ENCODE measurements at regions not wholly inside any gene's neighbourhood (a gene's known extent, or its start where the extent isn't known, plus 50 kb on each side); places are given as distances from the start of the nearest gene placed in this dataset.
"Not testable (repeated sequence)": the region's sequence is repeated elsewhere in the genome, so short reads cannot be mapped to it uniquely, and the experiment has no call there.

DNA sequence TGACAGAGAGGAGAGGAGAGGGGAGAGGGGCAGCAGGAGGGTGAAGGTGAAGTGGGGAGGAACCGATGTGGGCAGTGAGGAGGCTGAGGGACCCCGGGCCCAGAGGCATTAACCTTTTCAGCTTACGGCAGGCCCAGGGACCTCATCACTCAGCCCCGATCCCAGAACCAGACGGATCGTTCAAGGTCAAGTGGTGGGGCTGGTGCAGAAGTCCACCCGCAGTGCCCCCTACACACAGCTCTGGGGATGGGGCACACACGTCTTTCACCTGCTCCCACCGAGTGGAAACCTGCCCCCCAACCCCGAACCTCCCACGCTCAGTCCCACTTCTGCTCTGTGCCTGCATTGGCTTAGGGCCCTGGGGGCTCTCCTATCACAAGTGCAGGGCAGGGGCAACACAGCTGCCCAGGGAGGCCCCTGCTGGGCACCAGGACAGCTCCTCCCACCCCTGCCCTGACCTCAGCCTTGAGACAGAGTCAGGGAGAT is 81.9 kb upstream of the GOLGA6L4 start:
- DNase-seq: not testable (repeated sequence)

DNA sequence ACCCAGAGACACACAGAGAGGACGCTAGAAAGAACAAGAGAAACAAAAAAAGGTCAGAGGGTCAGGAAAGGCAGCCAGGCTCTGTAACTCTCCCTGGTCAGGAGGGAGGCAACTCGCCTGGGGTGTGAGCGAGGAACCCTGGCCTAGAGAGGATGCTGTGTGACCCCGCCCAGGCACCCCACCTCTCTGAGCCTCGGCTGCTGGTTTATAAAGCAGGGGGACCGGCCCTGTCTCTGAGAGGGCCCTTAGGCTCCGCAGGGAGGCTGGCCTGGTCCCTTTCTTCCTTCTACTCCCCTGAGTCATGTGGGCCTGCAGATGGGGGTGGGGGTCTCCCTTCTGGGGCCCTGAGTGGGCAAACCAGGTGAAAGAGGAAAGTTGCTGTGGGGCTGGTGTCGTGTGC is 81.3 kb upstream of the GOLGA6L4 start:
- not testable (repeated sequence) for DNase-seq

DNA sequence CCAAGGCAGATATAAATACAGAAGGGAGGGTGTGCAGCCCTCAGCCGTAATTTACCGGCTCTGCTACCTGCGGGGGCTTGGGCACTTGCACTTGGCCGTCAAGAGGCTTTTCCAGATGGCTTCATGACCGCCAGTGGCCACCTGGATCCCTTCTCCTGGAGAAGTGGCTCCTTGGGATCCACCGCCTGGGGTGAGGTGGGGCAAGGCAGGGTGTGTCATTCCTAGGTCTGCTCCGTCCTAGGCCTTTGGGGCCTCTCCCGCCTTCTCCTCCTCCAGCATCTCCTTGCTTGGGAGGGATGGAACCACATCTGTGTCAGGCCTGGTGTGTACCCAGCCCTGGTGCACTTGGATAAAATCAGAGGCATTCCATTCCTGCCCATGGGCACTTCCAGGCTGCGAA is 80.8 kb upstream of the GOLGA6L4 start:
- DNase-seq: not testable (repeated sequence)

DNA sequence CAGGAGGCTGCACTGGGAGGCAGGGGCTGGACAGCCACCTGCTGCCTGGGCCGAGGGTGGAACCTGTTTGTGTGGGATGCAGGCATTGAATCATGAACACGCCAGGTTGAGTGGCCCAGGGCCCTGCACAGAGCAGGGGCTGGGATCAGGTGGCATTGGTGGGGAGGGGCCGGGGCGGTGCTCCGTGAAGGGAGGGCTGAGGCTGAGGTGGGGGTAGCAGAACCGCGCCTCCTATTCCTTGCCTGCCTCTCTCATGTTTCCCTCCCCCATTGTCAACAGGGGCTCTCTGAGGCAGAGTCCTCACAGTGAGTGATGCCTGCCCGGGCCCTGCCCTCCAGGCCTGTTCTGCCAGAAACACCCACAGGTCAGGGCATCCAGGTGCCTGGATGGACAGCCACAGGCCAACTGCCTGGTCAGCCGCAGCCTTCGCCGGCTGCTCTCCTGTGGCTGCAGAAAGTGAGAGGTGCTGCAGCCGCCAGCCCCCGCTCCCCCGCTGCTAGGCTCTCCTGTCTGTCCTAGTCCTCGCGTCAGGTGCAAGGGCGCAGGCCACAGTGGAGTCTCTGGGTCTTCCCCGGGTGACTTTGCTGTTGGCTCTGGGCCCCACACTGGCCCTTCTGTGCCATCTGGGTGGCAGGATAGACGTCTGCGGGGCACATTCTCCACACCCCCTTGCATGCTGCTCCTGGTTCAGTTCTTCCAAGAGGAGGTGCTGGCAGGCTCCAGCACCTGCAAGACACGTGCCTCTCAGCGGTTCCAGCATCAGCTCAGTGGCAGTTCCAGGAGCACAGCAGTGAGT is 79.6 kb upstream of the GOLGA6L4 start:
- not testable (repeated sequence) for DNase-seq

DNA sequence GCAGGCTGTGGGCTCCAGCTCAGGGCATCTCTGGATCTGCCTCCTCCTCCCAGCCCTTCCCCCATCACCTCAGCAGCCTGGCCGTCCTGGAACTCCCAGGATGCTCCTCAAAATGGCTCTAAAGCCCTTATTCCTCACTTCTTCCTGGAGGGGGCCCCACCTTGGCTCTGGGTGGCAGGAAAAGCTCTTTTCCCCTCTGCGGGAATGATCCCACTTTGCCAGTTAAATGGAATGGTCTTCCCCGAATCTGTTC is 79.1 kb upstream of the GOLGA6L4 start:
- DNase-seq: not testable (repeated sequence)

DNA sequence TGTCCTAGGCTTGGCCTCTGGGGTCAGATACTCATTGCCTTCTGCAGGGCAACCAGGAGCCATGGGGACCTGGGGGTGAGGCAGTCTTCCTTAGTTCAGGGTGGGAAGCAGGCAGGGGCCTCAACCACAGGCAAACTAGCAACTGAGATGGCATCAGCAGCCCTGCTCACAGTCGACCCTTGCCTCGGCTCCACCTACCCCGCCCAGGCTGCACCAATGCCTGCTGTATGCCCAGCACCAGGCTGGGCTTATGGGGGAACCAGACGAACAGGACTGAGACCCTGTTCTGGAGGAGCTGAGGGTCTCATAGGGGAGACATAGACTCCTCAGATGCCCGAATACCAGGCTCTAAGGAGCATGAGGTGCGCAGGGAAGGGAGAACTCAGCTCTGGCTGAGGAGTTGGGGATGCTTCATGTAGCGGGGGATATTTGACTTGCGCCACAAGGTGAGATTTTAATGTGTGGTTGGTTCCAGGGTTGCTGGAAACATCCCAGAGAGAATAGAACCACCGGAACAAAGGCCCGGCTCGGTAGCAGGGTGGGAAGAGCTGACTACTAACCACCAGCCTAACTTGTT is 78.4 kb upstream of the GOLGA6L4 start:
- DNase-seq: not testable (repeated sequence)

DNA sequence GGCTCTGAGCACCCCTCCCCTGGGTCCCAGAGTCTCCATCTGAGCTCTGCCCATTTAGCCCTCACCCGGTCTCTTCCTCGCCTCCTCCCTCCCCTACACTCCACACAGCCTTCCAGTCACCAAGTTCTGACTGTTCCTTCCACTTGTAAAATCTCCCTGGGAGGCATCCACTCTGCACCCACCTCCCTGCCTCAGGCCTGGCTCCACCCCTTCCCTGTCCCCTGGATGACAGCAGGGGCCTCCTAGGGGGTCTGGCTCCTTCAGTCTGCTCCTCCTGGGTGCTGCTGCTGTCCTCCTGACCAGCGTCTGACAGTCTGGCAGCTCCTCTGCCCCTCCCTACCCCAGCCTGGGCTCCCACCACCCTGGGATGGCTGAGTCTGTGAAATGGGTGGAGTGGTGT is 77.7 kb upstream of the GOLGA6L4 start:
- DNase-seq: not testable (repeated sequence)

DNA sequence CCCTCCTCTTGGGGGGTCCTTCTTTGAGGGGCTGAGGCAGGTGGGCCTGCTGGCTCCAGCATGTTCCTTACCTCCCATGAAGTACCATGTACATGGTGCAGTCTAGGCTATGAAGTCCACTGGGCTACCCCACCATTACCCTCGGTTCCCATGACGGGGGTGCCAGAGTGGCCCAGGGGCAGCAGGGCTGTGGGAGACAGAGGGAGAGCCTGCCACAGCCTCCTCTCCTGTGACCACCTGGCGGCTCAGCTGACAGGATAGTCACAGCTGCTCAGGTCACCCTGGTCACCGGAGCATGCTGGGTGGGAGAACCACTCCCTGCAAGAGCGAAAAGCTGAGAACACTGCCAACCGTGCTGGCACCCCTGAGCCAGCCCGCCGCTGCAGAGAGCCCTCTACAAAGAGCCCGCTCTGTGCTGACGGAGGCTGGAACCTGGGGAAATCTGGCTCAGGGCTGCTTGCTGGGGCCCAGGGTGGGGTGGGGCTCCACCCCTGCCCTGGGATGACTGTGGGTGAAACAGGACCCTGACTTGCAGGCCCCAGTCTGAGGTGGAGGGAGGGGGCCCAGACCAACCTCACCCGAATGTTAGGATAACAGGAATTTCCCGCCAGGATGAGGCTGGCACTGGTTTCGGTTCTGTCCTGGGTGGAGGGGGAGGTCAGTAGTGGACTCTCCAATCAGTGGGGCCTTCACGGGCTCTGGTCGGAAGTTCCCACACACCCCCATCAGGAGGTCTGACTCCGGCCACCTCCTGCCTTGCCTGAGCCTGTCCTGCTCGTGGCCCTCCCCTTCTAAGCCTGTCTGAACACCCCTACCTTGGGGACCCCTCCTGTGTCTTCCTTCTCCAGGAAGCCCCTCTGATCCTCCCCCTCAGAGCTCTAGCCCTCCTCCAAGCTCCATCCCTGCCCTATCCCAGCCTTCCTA is 76.0 kb upstream of the GOLGA6L4 start:
- not testable (repeated sequence) for DNase-seq

DNA sequence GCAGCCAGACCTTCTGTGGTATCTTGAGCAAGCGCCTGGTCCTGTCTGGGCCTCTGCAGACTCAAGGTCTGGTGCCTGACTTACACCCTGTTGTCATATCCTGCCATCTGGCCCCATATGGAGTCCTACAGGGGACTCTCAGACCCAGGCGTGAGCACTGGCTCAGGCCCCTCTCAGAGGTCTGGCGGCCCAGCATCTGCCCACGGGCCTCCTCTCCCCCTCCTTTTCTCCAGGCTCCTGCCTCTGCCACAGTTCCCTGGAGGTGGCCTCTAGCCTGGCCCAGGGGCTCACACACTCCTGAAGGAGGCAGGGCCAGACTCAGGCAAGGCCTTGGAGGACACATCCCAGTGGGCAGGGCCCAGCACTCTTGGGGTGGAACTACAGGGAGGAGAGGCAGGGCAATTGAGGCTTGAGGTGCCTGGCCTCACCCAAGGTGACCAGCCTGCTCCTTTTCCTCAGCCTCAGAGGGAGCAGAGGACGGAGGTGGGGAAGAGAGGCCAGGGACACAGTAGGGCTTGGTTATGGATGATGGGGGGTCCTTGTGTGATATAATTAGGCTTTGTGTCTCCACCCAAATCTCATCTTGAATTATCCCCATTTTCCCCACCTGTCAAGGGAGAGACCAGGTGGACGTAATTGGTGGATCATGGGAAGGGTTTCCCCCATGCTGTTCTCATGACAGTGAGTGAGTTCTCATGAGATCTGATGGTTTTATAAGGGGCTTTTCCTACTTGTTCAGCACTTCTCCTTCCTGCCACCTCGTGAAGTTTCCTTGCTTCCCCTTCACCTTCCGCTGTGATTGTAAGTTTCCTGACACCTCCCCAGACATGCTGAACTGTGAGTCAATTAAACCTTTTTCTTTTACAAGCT is 70.9 kb upstream of the GOLGA6L4 start:
- not testable (repeated sequence) for DNase-seq

DNA sequence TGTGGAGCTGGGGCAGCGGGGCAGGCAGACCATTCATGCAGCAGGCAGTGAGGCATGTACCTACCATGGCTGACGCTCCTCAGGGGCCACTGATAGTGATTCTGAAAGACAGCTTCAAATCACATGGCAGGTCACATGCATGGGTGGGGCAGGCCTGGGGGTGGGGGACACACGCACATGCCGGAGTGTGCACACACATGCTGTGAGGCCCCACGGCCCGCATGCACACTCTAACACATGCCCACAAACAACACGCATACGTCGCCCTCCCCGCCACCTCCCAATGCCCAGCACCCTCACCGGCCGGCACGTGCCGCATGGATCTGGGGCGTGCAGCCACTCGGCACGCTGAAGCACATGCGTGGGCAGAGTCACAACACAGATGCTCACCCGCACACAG is 65.5 kb upstream of the GOLGA6L4 start:
- DNase-seq: not testable (repeated sequence)

DNA sequence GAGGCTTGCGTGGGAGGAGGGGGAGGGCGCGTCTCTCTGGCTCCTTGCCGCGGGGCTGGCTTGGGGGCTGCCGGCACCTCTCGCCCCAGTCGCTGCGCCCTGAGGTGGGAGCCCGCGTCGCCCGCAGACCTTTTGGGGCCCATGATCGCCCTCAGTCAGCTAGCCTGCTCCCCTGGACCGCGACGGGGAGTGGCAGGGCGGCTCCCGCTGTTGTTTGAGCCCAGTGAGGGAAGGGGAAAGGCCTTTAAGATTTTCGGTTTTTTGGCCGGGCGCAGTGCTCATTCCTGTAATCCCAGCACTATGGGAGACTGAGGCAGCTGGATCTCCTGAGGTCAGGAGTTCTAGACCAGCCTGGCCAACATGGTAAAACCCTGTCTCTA is 62.4 kb upstream of the GOLGA6L4 start:
- not testable (repeated sequence) for DNase-seq
